ENCODE measurements at regions not wholly inside any gene's neighbourhood (a gene's known extent, or its start where the extent isn't known, plus 50 kb on each side); places are given as distances from the start of the nearest gene placed in this dataset.

DNA sequence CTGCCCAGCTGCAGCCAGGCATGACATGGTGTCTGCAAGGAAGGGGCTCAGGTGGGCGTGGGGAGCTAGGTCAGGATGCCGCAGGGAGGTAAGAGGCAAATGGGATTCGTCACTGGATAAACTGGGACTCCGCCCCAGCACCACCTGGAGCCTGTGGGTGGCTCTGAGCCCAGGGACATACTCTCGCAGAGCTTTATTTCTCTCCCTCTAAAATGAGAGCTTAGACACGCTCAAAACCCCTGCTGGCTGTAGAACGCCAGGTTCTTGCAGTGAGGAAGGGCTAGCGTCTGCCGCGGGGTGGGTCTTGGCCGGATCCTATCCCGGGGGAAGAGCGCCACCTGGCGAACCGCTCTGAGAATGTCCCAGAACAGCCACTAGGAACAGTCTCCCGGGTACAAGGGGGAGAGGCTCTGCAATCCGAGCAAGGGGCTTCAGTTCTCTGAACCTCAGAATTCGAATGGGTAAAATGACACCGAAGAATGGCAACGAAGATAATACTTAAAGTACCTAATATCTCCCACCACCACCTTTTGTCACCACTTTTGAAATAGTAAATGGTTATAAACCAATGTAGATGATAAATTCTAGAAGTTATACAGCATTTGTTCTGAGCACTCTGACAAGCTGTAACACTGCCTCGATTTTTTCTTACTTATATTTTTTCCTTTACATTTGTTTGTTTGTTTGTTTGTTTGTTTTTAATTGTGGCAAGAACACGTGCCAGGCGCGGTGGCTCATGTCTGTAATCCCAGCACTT is 53.2 kb upstream of the SRGAP3 start (continued):
- no peak for TF ChIP-seq TFE3 (CRISPR knock-in tag; IDR thresholded peaks at IDR 0.05)
- no peak for TF ChIP-seq SMARCB1 (IDR thresholded peaks at IDR 0.05; ENCODE audit: insufficient read length, low read depth)
- TF ChIP-seq, protein P1, sequence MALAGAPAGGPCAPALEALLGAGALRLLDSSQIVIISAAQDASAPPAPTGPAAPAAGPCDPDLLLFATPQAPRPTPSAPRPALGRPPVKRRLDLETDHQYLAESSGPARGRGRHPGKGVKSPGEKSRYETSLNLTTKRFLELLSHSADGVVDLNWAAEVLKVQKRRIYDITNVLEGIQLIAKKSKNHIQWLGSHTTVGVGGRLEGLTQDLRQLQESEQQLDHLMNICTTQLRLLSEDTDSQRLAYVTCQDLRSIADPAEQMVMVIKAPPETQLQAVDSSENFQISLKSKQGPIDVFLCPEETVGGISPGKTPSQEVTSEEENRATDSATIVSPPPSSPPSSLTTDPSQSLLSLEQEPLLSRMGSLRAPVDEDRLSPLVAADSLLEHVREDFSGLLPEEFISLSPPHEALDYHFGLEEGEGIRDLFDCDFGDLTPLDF (CRISPR knock-in tag; IDR thresholded peaks at IDR 0.05): 0 out of 2 replicates have a peak, but pooled peaks have one; percentile 34
- TF ChIP-seq STAG1 (CRISPR knock-in tag; IDR thresholded peaks at IDR 0.05; ENCODE audit: borderline replicate concordance): peak; percentile 85; the same call in 1 of the 2 replicates
- peak; percentile 27; the same call in 1 of the 2 replicates for TF ChIP-seq GABPB1 (CRISPR knock-in tag; IDR thresholded peaks at IDR 0.05)
- TF ChIP-seq REST (IDR thresholded peaks at IDR 0.05; ENCODE audit: borderline replicate concordance): peak; percentile 90
- no peak for TF ChIP-seq REST (CRISPR knock-in tag; IDR thresholded peaks at IDR 0.05; ENCODE audit: low read depth)
- TF ChIP-seq RB1 (IDR thresholded peaks at IDR 0.05; ENCODE audit: low read depth): peak; percentile 68; the same call in 1 of the 2 replicates
- no peak for TF ChIP-seq EHMT2 (IDR thresholded peaks at IDR 0.05)
- no peak for TF ChIP-seq ATF1 (CRISPR knock-in tag; IDR thresholded peaks at IDR 0.05)
- peak; percentile 31; the same call in 1 of the 2 replicates for TF ChIP-seq ATF1 (tag; IDR thresholded peaks at IDR 0.05)
- TF ChIP-seq TEAD1 (CRISPR knock-in tag; IDR thresholded peaks at IDR 0.05): peak in 1 of 2 experiments; percentile 36; a peak in 1 of 4 replicates
- no peak for TF ChIP-seq ZKSCAN3 (CRISPR knock-in tag; IDR thresholded peaks at IDR 0.05)
- peak; percentile 34; the same call in 1 of the 2 replicates for TF ChIP-seq SP1 (CRISPR knock-in tag; IDR thresholded peaks at IDR 0.05)
- TF ChIP-seq KLF13 (tag; IDR thresholded peaks at IDR 0.05; ENCODE audit: borderline replicate concordance, low read depth): peak; percentile 59; the same call in 1 of the 2 replicates
- peak; percentile 95 for TF ChIP-seq DEAF1 (CRISPR knock-in tag; IDR thresholded peaks at IDR 0.05)
